ENCODE measurements at regions not wholly inside any gene's neighbourhood (a gene's known extent, or its start where the extent isn't known, plus 50 kb on each side); places are given as distances from the start of the nearest gene placed in this dataset.

DNA sequence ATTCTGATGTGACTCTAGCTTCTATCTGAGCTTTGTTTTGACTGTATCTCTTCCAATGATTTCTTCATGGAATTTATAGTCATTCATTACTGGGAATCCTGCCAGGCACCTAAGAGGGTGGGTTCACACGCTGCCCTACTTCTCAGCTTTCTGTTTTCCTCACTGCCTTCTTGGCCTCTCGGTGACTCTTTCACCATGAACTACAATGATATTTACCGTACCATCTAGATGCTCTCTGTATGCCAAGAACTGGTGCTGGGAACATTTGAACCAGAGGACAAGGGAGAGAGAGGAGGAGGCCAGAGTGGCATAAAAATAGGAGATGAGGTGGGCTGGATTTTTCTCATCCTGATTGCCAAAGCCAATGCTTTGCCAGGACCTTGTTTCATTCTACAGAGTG lies 280.0 kb upstream of the P2RY1 start:
- no peak for TF ChIP-seq POLR2A (IDR thresholded peaks at IDR 0.05)
- TF ChIP-seq CTCF (IDR thresholded peaks at IDR 0.05), result no peak

Measured in thyroid gland (tissue), 4 donors.